Smooth muscle cell (in vitro differentiated cells): ENCODE measurements at regions not wholly inside any gene's neighbourhood (a gene's known extent, or its start where the extent isn't known, plus 50 kb on each side); places are given as distances from the start of the nearest gene placed in this dataset. TPM values are rescaled to one million over a fixed set of nuclear protein-coding genes. Genes with fewer than 3 reads are reported as not detected.
"Not testable (repeated sequence)": the region's sequence is repeated elsewhere in the genome, so short reads cannot be mapped to it uniquely, and the experiment has no call there.

Experiments
- DNase-seq: peaks from one replicate; lab custom pipeline; 2025; ENCODE audit not compliant: unreplicated experiment; lab: John Stamatoyannopoulos, UW
- H2AFZ ChIP-seq: fragments of 200-600 bp; sonication (generic); 2 replicates; pipeline ENCODE4 v1.6.0; 2016; ENCODE audit warnings: antibody characterized with exemption, low read depth, mild to moderate bottlenecking
- H3F3A ChIP-seq: fragments of 200-600 bp; sonication (generic); 2 replicates; pipeline ENCODE4 v1.6.0; 2017; ENCODE audit warnings: antibody characterized with exemption, low read depth
- H3K27ac ChIP-seq: fragments of 200-600 bp; sonication (generic); 2 replicates; pipeline ENCODE4 v1.5.1; 2016; ENCODE audit warnings: low read depth, mild to moderate bottlenecking
- H3K27me3 ChIP-seq: fragments of 200-600 bp; sonication (generic); 2 replicates; pipeline ENCODE4 v1.6.1; 2016; ENCODE audit warnings: low read depth, mild to moderate bottlenecking
- H3K36me3 ChIP-seq: fragments of 200-600 bp; sonication (generic); 2 replicates; pipeline ENCODE4 v1.5.1; 2016; ENCODE audit warnings: low read depth
- H3K4me1 ChIP-seq: fragments of 200-600 bp; sonication (generic); 2 replicates; pipeline ENCODE4 v1.5.1; 2016; ENCODE audit warnings: low read depth
- H3K4me2 ChIP-seq: fragments of 200-600 bp; sonication (generic); 2 replicates; pipeline ENCODE4 v1.6.0; 2016; ENCODE audit warnings: mild to moderate bottlenecking
- H3K4me3 ChIP-seq: fragments of 200-600 bp; sonication (generic); 2 replicates; pipeline ENCODE4 v1.5.1; 2016; ENCODE audit warnings: mild to moderate bottlenecking
- H3K79me2 ChIP-seq: fragments of 200-600 bp; sonication (generic); 2 replicates; pipeline ENCODE4 v1.6.0; 2016; ENCODE audit warnings: low read depth, mild to moderate bottlenecking
- H3K9ac ChIP-seq: fragments of 200-600 bp; sonication (generic); 2 replicates; pipeline ENCODE4 v1.6.0; 2016; ENCODE audit warnings: low read depth
- H3K9me3 ChIP-seq: fragments of 200-600 bp; sonication (generic); replicated peaks from 2 replicates; pipeline ENCODE4 v1.5.1; 2016; ENCODE audit warnings: low read depth
- H4K20me1 ChIP-seq: fragments of 200-600 bp; sonication (generic); 2 replicates; pipeline ENCODE4 v1.6.0; 2016; ENCODE audit warnings: low read depth
- CTCF ChIP-seq: fragments of 200-600 bp; sonication (generic); IDR thresholded peaks from 2 replicates; pipeline ENCODE4 v1.5.1; 2017; ENCODE audit warnings: borderline replicate concordance, mild to moderate bottlenecking, antibody characterized with exemption; ENCODE audit not compliant: insufficient read depth, poor library complexity, severe bottlenecking
- WGBS: methylation state at CpG from one replicate; pipeline ENCODE4 v1.1.7; 2016; ENCODE audit warnings: low lambda C conversion rate; 5-methylcytosine and 5-hydroxymethylcytosine counted together
- small RNA-seq: library from RNA; depleted of rRNA; stranded (forward); fragments of <200 nt; gene quantifications from one replicate; pipeline ENCODE3, GENCODE V24; 2014

GRCh38 chr7:98785929-98786571 is 83.8 kb downstream of the TMEM130 start:
- 74% methylated on average over 14 of the region's 14 CpGs for WGBS
- DNase-seq: no peak
- no peak overlapping the region for H3K4me2 ChIP-seq

GRCh38 chr7:98788966-98789365 is 80.8 kb downstream of the TMEM130 start:
- H3K9ac ChIP-seq: no peak overlapping the region
- no peaks in the 10 kb centered on the region for H3K27me3 ChIP-seq
- no peaks in the 10 kb centered on the region for H3K9me3 ChIP-seq
- H3F3A ChIP-seq: no peaks in the 10 kb centered on the region
- no peak overlapping the region for H2AFZ ChIP-seq
- no peak for DNase-seq
- no peaks in the 10 kb centered on the region for H4K20me1 ChIP-seq
- no peak overlapping the region for H3K27ac ChIP-seq
- no peaks in the 10 kb centered on the region for H3K36me3 ChIP-seq
- 60% methylated on average over 3 of the region's 3 CpGs for WGBS
- H3K4me3 ChIP-seq: no peak overlapping the region
- no peak for TF ChIP-seq CTCF
- no peaks in the 10 kb centered on the region for H3K4me1 ChIP-seq
- H3K79me2 ChIP-seq: no peaks in the 10 kb centered on the region
- H3K4me2 ChIP-seq: no peak overlapping the region

More at GRCh38 chr7:98785929-98786571, 83.8 kb downstream of the TMEM130 start:
- H3K27me3 ChIP-seq: no peaks in the 10 kb centered on the region
- no peaks in the 10 kb centered on the region for H3K79me2 ChIP-seq
- H3K9ac ChIP-seq: no peak overlapping the region
- TF ChIP-seq CTCF: no peak
- no peak overlapping the region for H2AFZ ChIP-seq
- no peaks in the 10 kb centered on the region for H4K20me1 ChIP-seq
- no peaks in the 10 kb centered on the region for H3K4me1 ChIP-seq
- H3F3A ChIP-seq: peaks cover 4% of the 10 kb centered on the region
- H3K9me3 ChIP-seq: no peaks in the 10 kb centered on the region
- no peaks in the 10 kb centered on the region for H3K36me3 ChIP-seq
- no peak overlapping the region for H3K27ac ChIP-seq
- no peak overlapping the region for H3K4me3 ChIP-seq

- H3F3A ChIP-seq, H3K27ac ChIP-seq, H3K9ac ChIP-seq, H3K27me3 ChIP-seq, H3K4me1 ChIP-seq, H4K20me1 ChIP-seq, H3K4me3 ChIP-seq, H2AFZ ChIP-seq, H3K79me2 ChIP-seq, DNase-seq, H3K4me2 ChIP-seq, H3K9me3 ChIP-seq, H3K36me3 ChIP-seq: not testable (repeated sequence)
- 92% methylated on average over 4 of the region's 4 CpGs for WGBS
These were observed 75.4 kb downstream of the TMEM130 start for GRCh38 chr7:98794453-98794852.

GRCh38 chr7:98795741-98796493 is 73.9 kb downstream of the TMEM130 start:
- Histone ChIP-seq H3K9me3 (no peaks in the 10 kb centered on the region), H3K4me1 (no peaks in the 10 kb centered on the region), H3K27ac (no peak overlapping the region), H3K36me3 (no peaks in the 10 kb centered on the region), H4K20me1 (no peaks in the 10 kb centered on the region), H3K79me2 (no peaks in the 10 kb centered on the region), H3K27me3 (no peaks in the 10 kb centered on the region), H3K4me2 (no peak overlapping the region), H3F3A (no peaks in the 10 kb centered on the region), H3K9ac (no peak overlapping the region), H3K4me3 (no peak overlapping the region), H2AFZ (no peak overlapping the region)
- DNase-seq: no peak
- 90% methylated on average over 12 of the region's 12 CpGs for WGBS
- no peak for TF ChIP-seq CTCF

Small RNAs in the stretch of these regions (small RNA-seq; reads per million reads assigned to genes)
- not detected for gene RNU6-393P
